ENCODE measurements at regions not wholly inside any gene's neighbourhood (a gene's known extent, or its start where the extent isn't known, plus 50 kb on each side); places are given as distances from the start of the nearest gene placed in this dataset.

- TF ChIP-seq CTCF (IDR thresholded peaks at IDR 0.05 in 8 of 11, conservative IDR thresholded peaks at IDR 0.05 in 3 of 11), result no peak
- no peak for TF ChIP-seq POLR2AphosphoS5 (IDR thresholded peaks at IDR 0.05)
Measured at GRCh38 chr1:187629075-187629474, 800.3 kb downstream of the PLA2G4A start.
